Endothelial cell of umbilical vein (primary cell): ENCODE measurements at regions not wholly inside any gene's neighbourhood (a gene's known extent, or its start where the extent isn't known, plus 50 kb on each side); places are given as distances from the start of the nearest gene placed in this dataset.

ENCODE experiments used
- BruUV-seq: library from RNA; stranded (reverse); fragments of 400-500 nt; replicated peaks from 2 replicates; lab custom pipeline; 2021; lab: Mats Ljungman, UMichigan
- CTCF ChIA-PET: fragments of 300-600, 350-600 bp; sonication (Branson Sonifier 250); formaldehyde crosslinking; loops from one replicate; lab custom pipeline; 2021; ENCODE audit warnings: antibody characterized with exemption, inconsistent platforms; lab: Charles Lee
- POLR2A ChIA-PET: fragments of 300-600, 350-600 bp; sonication (Branson Sonifier 250); formaldehyde crosslinking; loops from one replicate; lab custom pipeline; 2021; ENCODE audit warnings: antibody characterized with exemption, inconsistent platforms; lab: Charles Lee
- DNase-seq: peaks from one replicate; pipeline ENCODE4 v3.0.0-alpha.2; 2011; ENCODE audit warnings: low read depth, low spot score
- FAIRE-seq: peaks from 2 replicates; lab custom pipeline; 2011; peaks lifted over from hg19 to GRCh38; lab: Jason Lieb, UNC
- H2AFZ ChIP-seq: 2 replicates; pipeline ENCODE4 v1.6.0; 2012; ENCODE audit warnings: low read depth, low read length, control low read depth, inconsistent platforms
- H3K27ac ChIP-seq: 2 replicates; pipeline ENCODE4 v1.5.1; 2011; ENCODE audit warnings: low read depth, mild to moderate bottlenecking, control low read depth, low read length, moderate library complexity; ENCODE audit not compliant: insufficient read depth
- H3K27me3 ChIP-seq, 2 experiments: 2 replicates each; pipeline versions ENCODE4 v1.6.0 to v1.6.1; 2011; ENCODE audit warnings: low read length in 2 of 2, mixed read lengths in 1 of 2; ENCODE audit not compliant: control insufficient read depth in 2 of 2, insufficient read depth in 2 of 2
- H3K36me3 ChIP-seq, 2 experiments: 2 replicates in 1 of 2; 3 replicates in 1 of 2; pipeline ENCODE4 v1.5.1; 2011; ENCODE audit warnings: low read length in 2 of 2, mild to moderate bottlenecking in 1 of 2, moderate library complexity in 1 of 2; ENCODE audit not compliant: control insufficient read depth in 2 of 2, insufficient read depth in 2 of 2; ENCODE audit errors: extremely low read depth in 1 of 2
- H3K4me1 ChIP-seq: 3 replicates; pipeline ENCODE4 v1.5.1; 2011; ENCODE audit warnings: mild to moderate bottlenecking, low read length; ENCODE audit not compliant: control insufficient read depth, insufficient read depth; ENCODE audit errors: extremely low read depth
- H3K4me2 ChIP-seq: 2 replicates; pipeline ENCODE4 v1.6.1; 2011; ENCODE audit warnings: low read length, control low read depth, mixed read lengths; ENCODE audit not compliant: insufficient read depth
- H3K4me3 ChIP-seq, 3 experiments: fragments of 200-600 bp in 1 of 3; sonication (generic), shearing (Covaris generic) in 1 of 3; replicated peaks in 1 of 3; 2 replicates each; pipeline ENCODE4 v1.5.1; 2011 to 2016; ENCODE audit warnings: control low read depth in 3 of 3, low read length in 3 of 3, mild to moderate bottlenecking in 2 of 3, inconsistent platforms in 1 of 3, low read depth in 1 of 3, moderate library complexity in 1 of 3; ENCODE audit not compliant: insufficient read depth in 1 of 3
- H3K79me2 ChIP-seq: 2 replicates; pipeline ENCODE4 v1.6.0; 2012; ENCODE audit warnings: low read length, inconsistent platforms; ENCODE audit not compliant: control insufficient read depth, insufficient read depth
- H3K9ac ChIP-seq: replicated peaks from 2 replicates; pipeline ENCODE3; 2011; ENCODE audit warnings: low read length, control low read depth; ENCODE audit not compliant: insufficient read depth; ENCODE audit errors: extremely low read depth
- H3K9me1 ChIP-seq: replicated peaks from 3 replicates; pipeline ENCODE4 v1.6.0; 2011; ENCODE audit warnings: mild to moderate bottlenecking, low read length; ENCODE audit not compliant: control insufficient read depth, insufficient read depth; ENCODE audit errors: extremely low read depth
- H3K9me3 ChIP-seq: replicated peaks from 2 replicates; pipeline ENCODE4 v1.5.1; 2012; ENCODE audit warnings: low read length, inconsistent platforms; ENCODE audit not compliant: control insufficient read depth, insufficient read depth
- H4K20me1 ChIP-seq: replicated peaks from 2 replicates; pipeline ENCODE3; 2011; ENCODE audit warnings: mild to moderate bottlenecking, low read length; ENCODE audit not compliant: control insufficient read depth, insufficient read depth; ENCODE audit errors: extremely low read depth
- CTCF ChIP-seq, 2 donors: IDR thresholded peaks; 1 replicate in 1 of 2; 2 replicates in 1 of 2; pipeline ENCODE4 v1.5.1; 2011; ENCODE audit warnings: low read length in 2 of 2, mild to moderate bottlenecking in 2 of 2, moderate library complexity in 2 of 2, control low read depth in 1 of 2, inconsistent platforms in 1 of 2, low read depth in 1 of 2; ENCODE audit not compliant: insufficient read depth in 1 of 2; ENCODE audit errors: extremely low read depth in 1 of 2
- EZH2 ChIP-seq: IDR thresholded peaks from 2 replicates; pipeline ENCODE4 v1.6.1; 2012; ENCODE audit warnings: borderline replicate concordance, low read depth, mild to moderate bottlenecking, moderate library complexity, low read length, inconsistent platforms; ENCODE audit not compliant: severe bottlenecking
- FOS ChIP-seq: IDR thresholded peaks from 2 replicates; pipeline ENCODE4 v1.6.1; 2011; ENCODE audit warnings: mild to moderate bottlenecking, low read length, moderate library complexity, borderline replicate concordance; ENCODE audit not compliant: insufficient read depth
- GATA2 ChIP-seq: IDR thresholded peaks from 2 replicates; pipeline ENCODE4 v1.7.0; 2011; ENCODE audit warnings: low read depth, mild to moderate bottlenecking, moderate library complexity, mixed read lengths, low read length; ENCODE audit not compliant: insufficient read length, insufficient read depth
- JUN ChIP-seq: IDR thresholded peaks from 2 replicates; pipeline ENCODE4 v1.6.1; 2011; ENCODE audit warnings: borderline replicate concordance, low read depth; ENCODE audit not compliant: insufficient read length, insufficient read depth
- MAX ChIP-seq: IDR thresholded peaks from 2 replicates; pipeline ENCODE4 v1.6.1; 2011; ENCODE audit not compliant: insufficient read depth, insufficient read length
- MYC ChIP-seq: IDR thresholded peaks from one replicate; pipeline ENCODE4 v1.6.1; 2011; ENCODE audit warnings: mild to moderate bottlenecking, low read depth, low read length
- POLR2A ChIP-seq: IDR thresholded peaks from 2 replicates; pipeline ENCODE4 v1.6.1; 2012; ENCODE audit warnings: low read depth, mild to moderate bottlenecking, control low read depth, low read length
- POLR2AphosphoS5 ChIP-seq: IDR thresholded peaks from 2 replicates; pipeline ENCODE4 v1.6.1; 2012; ENCODE audit warnings: low read depth, mild to moderate bottlenecking, control low read depth, low read length, moderate library complexity; ENCODE audit not compliant: insufficient read depth
- dilution Hi-C: fragments of 300-500 bp; cut with MboI; formaldehyde crosslinking; loops from one replicate; pipeline ENCODE4 v1.15.0; 2019; ENCODE audit warnings: low sequenced_read_pairs; ENCODE audit not compliant: extremely low pct_ligation_motif_present
- intact Hi-C: fragments of 100-400 bp; cut with micrococcal nuclease; formaldehyde crosslinking; loops from one replicate; pipeline ENCODE4 v1.10.0; 2022

DNA sequence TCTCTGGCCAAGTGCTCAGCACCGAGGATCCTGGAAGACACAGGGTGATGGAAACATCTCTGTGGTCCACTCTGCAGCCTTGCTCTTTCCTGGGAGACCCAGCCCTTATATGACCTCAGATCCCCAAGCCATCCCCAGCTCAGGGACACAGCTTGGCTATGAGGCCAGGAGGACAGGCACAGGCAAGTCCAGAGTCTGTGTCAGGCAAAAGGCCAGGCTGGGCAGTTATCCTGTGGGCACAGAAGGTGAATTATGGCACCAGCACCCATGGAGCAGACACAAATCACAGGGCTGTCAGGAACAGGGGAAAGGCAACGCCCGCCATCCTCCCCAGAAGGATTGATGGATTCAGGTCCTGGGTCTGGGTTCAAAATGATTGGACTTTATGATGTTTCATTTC lies 52.1 kb upstream of the SCMH1 start:
- Histone ChIP-seq H2AFZ (no peak overlapping the region), H3K4me2 (no peak overlapping the region), H3K79me2 (no peaks in the 10 kb centered on the region), H3K4me1 (no peaks in the 10 kb centered on the region), H3K36me3 (no peaks in the 10 kb centered on the region), H3K9me1 (no peaks in the 10 kb centered on the region), H4K20me1 (no peaks in the 10 kb centered on the region), H3K9me3 (no peaks in the 10 kb centered on the region), H3K27ac (no peak overlapping the region), H3K4me3 (no peak overlapping the region), H3K9ac (no peak overlapping the region), H3K27me3 (peaks cover 6 to 23% of the 10 kb centered on the region in 2 experiments)
- BruUV-seq, result no TSS peak
- ChIA-PET POLR2A (no interaction called here), CTCF (interaction anchor here (4.0 kb wide), 1 partner anchor 11 kb away, joined by 25 read pairs; no protein-coding TSS in a partner anchor)
- TF ChIP-seq GATA2, result no peak
- no peak for TF ChIP-seq POLR2AphosphoS5
- no peak for TF ChIP-seq JUN
- no peak for TF ChIP-seq CTCF (IDR thresholded peaks at IDR 0.05; ENCODE audit: extremely low read depth in 1 of 2, insufficient read depth in 1 of 2, low read depth in 1 of 2, low read length in 2 of 2)
- TF ChIP-seq FOS, result no peak
- TF ChIP-seq MAX, result no peak
- no peak for TF ChIP-seq POLR2A
- TF ChIP-seq MYC, result no peak
- no peak for TF ChIP-seq EZH2
- dilution Hi-C loops, result no loop called here
- DNase-seq, result no peak
- intact Hi-C loops, result no loop called here
- FAIRE-seq, result no peak
